GM12892 (cell line): ENCODE measurements at regions not wholly inside any gene's neighbourhood (a gene's known extent, or its start where the extent isn't known, plus 50 kb on each side); places are given as distances from the start of the nearest gene placed in this dataset.

Source experiments
- POLR2A ChIP-seq: IDR thresholded peaks from 2 replicates; pipeline ENCODE4 v1.6.1; 2011; ENCODE audit warnings: low read depth, low read length, control low read depth
- POLR2AphosphoS5 ChIP-seq: IDR thresholded peaks from 2 replicates; pipeline ENCODE4 v1.6.1; 2011; ENCODE audit warnings: low read depth, low read length, control low read depth
- TAF1 ChIP-seq: IDR thresholded peaks from 2 replicates; pipeline ENCODE4 v1.6.1; 2011; ENCODE audit warnings: low read depth, mild to moderate bottlenecking, control low read depth, low read length, borderline replicate concordance

GRCh38 chr12:123064366-123064765, 83.9 kb downstream of the ARL6IP4 start:
- TF ChIP-seq POLR2A = no peak
- no peak for TF ChIP-seq POLR2AphosphoS5
- no peak for TF ChIP-seq TAF1
